Astrocyte of the spinal cord (primary cell): ENCODE measurements at regions not wholly inside any gene's neighbourhood (a gene's known extent, or its start where the extent isn't known, plus 50 kb on each side); places are given as distances from the start of the nearest gene placed in this dataset.

Experiments used
- DNase-seq: peaks from one replicate; pipeline ENCODE4 v3.0.0; 2011; ENCODE audit warnings: low read depth, low spot score
- H3K4me3 ChIP-seq: 2 replicates; pipeline ENCODE4 v1.5.1; 2011; ENCODE audit warnings: low read depth, mild to moderate bottlenecking, low read length, moderate library complexity
- in situ Hi-C: cut with HindIII; loops from 2 replicates; pipeline ENCODE4 v1.10.0; 2017; ENCODE audit warnings: low sequenced_read_pairs
- TF ChIP-seq, protein P1 (sequence below): IDR thresholded peaks from 2 replicates; pipeline ENCODE4 v1.5.1; 2012; ENCODE audit warnings: low read depth, mild to moderate bottlenecking, low read length, inconsistent platforms

DNA sequence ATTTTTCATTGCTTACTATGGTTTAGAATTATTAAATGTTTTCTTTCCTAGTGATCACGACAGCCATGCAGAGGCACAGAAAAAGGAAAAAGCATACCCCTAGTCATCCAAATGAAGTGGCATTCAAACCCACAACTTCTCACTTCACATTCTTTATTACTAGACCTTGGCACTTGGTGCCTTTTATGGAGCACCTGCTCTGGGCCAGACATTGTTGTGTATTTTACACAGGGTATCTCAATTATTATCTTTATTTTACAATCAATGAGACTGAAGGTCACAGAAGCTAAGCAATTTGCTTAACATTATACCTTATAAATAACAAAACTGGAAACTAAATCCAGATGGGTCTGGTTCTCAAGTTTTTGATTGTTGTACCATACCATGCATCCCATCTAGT is 235.3 kb downstream of the LRATD1 start:
- in situ Hi-C loops, result no loop called here
- no peak overlapping the region for H3K4me3 ChIP-seq
- TF ChIP-seq, protein P1, sequence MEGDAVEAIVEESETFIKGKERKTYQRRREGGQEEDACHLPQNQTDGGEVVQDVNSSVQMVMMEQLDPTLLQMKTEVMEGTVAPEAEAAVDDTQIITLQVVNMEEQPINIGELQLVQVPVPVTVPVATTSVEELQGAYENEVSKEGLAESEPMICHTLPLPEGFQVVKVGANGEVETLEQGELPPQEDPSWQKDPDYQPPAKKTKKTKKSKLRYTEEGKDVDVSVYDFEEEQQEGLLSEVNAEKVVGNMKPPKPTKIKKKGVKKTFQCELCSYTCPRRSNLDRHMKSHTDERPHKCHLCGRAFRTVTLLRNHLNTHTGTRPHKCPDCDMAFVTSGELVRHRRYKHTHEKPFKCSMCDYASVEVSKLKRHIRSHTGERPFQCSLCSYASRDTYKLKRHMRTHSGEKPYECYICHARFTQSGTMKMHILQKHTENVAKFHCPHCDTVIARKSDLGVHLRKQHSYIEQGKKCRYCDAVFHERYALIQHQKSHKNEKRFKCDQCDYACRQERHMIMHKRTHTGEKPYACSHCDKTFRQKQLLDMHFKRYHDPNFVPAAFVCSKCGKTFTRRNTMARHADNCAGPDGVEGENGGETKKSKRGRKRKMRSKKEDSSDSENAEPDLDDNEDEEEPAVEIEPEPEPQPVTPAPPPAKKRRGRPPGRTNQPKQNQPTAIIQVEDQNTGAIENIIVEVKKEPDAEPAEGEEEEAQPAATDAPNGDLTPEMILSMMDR, result no peak
- DNase-seq, result no peak

DNA sequence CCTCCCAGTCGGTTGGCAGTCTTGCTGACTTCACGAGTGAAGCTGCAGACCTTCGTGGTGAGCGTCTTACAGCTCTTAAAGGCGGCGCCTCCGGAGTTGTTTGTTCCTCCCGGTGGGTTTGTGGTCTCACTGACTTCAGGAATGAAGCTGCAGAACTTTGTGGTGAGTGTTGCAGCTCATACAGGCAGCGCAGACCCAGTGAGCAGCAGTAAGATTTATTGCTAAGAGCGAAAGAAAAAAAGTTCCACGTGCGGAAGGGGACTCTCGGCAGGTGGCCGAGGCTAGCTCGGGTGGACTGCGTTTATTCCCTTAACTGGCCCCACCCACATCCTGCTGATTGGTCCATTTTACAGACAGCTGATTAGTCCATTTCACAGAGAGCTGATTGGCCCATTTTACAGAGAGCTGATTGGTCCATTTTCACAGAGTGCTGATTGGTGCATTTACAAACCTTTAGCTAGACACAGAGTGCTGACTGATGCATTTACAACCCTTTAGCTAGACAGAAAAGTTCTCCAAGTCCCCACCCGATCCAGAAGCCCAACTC is 240.3 kb downstream of the LRATD1 start:
- in situ Hi-C loops, result no loop called here
- H3K4me3 ChIP-seq, result no peak overlapping the region
- TF ChIP-seq, protein P1, result no peak
- no peak for DNase-seq

DNA sequence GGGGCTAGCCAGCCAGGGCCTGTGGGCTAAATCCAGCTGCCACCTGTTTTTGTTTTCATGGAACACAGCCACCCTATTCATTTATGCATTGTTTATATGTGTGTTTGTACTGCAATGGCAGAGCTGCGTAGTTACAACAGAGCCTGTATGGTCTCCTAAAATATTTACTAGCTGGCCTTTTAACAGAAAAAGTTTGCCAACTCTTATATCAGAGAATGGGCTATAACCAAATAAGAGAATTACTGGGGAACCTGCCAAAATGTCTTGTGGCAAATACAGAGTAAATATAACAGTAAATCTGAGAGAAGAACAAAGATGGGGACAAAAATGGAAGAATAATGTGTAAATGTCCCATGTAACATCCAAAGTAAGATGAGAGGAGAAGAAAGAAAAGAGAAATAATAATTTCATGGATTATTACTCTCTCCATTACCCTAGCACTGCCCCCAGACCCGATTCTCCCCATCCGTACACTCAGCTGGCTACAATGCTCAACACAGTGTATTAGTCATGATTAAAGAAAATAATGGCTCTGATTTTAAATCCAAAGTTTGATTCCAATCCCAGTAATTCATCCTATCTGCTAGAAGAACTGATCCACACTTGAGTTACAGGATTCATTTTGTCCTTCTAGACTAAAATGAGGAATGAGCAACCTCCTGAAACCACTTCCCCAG is 249.3 kb downstream of the LRATD1 start:
- in situ Hi-C loops, result no loop called here
- DNase-seq, result no peak
- no peak overlapping the region for H3K4me3 ChIP-seq
- TF ChIP-seq, protein P1, result no peak

DNA sequence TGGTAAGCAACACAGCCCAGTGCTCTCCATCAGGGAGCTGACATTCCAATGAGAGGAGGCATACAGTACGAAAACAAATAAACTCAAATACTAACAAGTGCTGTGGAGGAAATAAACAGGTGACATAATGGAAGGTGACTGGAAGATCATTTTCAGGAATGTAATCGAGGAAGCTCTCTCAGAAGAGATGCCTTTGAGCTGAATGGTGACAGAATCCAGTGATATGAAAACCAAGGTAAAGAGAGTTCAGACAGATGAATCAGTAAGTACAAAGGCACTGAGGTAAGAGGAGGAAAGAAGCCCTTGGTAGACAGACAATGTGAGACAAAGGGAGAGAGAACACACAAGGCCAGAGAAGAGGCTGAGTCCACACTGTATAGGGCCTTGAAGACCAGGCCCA is 252.1 kb downstream of the LRATD1 start:
- TF ChIP-seq, protein P1, result no peak
- DNase-seq, result no peak
- in situ Hi-C loops, result no loop called here

DNA sequence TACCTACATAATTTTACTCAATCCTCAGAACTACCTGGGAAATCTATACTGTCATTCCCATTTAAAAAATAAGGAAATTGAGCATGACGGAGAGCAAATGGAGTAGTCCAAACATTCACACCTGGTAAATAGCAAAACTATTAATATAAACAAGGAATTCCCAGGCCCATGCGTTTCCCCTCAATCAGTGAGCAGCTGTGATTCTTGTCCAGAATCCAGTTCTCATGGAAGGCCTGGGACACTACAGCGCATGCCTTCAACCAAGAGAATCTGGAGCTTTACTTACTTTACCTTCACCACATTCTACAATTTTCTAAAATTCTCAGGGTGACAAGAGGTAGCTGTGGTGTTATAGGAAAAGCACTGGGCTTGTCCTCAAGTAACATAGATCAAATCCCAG is 259.0 kb downstream of the LRATD1 start:
- in situ Hi-C loops, result no loop called here
- no peak for DNase-seq
- TF ChIP-seq, protein P1, result no peak

More for the DNA sequence above, 252.1 kb downstream of the LRATD1 start:
- H3K4me3 ChIP-seq, result no peak overlapping the region

DNA sequence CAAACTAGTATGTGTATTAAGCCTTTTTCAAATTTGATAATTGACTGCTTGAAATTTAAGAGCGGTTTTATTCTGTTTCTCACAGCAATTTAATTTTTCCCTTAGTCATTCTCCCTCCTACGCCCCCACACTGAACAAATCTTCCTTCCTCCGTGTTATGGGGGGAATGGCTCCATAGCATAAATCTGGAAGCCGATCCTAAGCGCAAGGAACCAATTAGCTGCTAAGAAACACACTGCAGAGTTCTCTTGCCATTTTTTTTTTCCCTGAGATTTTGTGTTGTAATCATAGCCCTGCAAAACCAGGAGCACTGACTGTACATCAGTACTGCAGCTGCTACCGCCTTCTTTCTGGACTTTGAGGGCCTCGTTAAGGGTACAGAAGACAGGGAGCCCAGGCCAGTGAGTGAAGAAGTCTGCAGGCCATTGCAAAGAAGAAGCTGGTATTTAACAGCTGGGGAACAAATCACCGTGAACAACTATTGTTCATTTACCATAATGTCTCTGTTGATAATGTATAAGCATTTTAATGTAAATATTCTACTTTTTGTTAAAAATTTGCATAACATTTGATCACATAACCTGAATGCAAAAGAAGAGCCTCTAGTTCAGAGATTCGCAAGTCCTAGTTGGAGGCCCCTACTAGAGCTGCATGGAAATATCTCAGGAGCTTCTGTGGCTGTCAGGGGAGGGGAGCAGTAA is 264.0 kb downstream of the LRATD1 start:
- in situ Hi-C loops, result no loop called here
- DNase-seq, result no peak
- TF ChIP-seq, protein P1, result no peak
- no peak overlapping the region for H3K4me3 ChIP-seq

More for the DNA sequence above, 259.0 kb downstream of the LRATD1 start:
- no peak overlapping the region for H3K4me3 ChIP-seq
